ENCODE measurements at regions not wholly inside any gene's neighbourhood (a gene's known extent, or its start where the extent isn't known, plus 50 kb on each side); places are given as distances from the start of the nearest gene placed in this dataset.

GRCh38 chr1:5393146-5393545, 599.1 kb downstream of the NPHP4 start:
- TF ChIP-seq, protein P1, sequence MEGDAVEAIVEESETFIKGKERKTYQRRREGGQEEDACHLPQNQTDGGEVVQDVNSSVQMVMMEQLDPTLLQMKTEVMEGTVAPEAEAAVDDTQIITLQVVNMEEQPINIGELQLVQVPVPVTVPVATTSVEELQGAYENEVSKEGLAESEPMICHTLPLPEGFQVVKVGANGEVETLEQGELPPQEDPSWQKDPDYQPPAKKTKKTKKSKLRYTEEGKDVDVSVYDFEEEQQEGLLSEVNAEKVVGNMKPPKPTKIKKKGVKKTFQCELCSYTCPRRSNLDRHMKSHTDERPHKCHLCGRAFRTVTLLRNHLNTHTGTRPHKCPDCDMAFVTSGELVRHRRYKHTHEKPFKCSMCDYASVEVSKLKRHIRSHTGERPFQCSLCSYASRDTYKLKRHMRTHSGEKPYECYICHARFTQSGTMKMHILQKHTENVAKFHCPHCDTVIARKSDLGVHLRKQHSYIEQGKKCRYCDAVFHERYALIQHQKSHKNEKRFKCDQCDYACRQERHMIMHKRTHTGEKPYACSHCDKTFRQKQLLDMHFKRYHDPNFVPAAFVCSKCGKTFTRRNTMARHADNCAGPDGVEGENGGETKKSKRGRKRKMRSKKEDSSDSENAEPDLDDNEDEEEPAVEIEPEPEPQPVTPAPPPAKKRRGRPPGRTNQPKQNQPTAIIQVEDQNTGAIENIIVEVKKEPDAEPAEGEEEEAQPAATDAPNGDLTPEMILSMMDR (IDR thresholded peaks at IDR 0.05; ENCODE audit: control insufficient read depth, extremely low read depth, insufficient read depth) = no peak
- no peak overlapping the region for H3K4me3 ChIP-seq (ENCODE audit: low read depth, low read length)
- no peak for DNase-seq (ENCODE audit: low read depth)

- DNase-seq (ENCODE audit: low read depth) = no peak
- no peak overlapping the region for H3K4me3 ChIP-seq (ENCODE audit: low read depth, low read length)
- TF ChIP-seq, protein P1 (IDR thresholded peaks at IDR 0.05; ENCODE audit: control insufficient read depth, extremely low read depth, insufficient read depth) = no peak
Measured at GRCh38 chr1:5391725-5392124, 600.5 kb downstream of the NPHP4 start.

DNA sequence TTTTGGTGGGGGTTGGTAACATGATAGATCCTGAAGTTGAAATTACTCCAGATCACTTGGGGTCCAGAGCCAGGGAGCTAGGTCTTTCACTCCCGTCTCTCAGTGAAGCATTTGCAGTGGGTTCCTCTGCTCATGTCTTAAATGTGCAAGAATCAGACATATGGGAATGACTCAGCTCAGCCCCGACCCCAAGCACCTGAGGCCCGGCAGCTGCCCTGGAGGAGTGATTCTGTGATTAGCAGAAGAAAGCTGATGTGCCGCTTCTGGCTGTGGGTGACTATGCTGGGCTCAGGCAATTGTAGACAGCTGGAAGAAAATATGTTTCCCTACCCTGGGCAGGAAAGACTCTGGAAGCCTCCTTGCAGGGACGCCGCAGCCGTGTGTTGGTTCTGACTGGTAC, 601.7 kb downstream of the NPHP4 start:
- DNase-seq (ENCODE audit: low read depth) = no peak
- no peak overlapping the region for H3K4me3 ChIP-seq (ENCODE audit: low read depth, low read length)

GRCh38 chr1:5389101-5389885, 602.9 kb downstream of the NPHP4 start:
- H3K4me3 ChIP-seq (ENCODE audit: low read depth, low read length) = no peak overlapping the region
- TF ChIP-seq, protein P1 (IDR thresholded peaks at IDR 0.05; ENCODE audit: control insufficient read depth, extremely low read depth, insufficient read depth) = no peak
- no peak for DNase-seq (ENCODE audit: low read depth)

More for the DNA sequence above, 601.7 kb downstream of the NPHP4 start:
- TF ChIP-seq, protein P1 (IDR thresholded peaks at IDR 0.05; ENCODE audit: control insufficient read depth, extremely low read depth, insufficient read depth) = no peak

DNA sequence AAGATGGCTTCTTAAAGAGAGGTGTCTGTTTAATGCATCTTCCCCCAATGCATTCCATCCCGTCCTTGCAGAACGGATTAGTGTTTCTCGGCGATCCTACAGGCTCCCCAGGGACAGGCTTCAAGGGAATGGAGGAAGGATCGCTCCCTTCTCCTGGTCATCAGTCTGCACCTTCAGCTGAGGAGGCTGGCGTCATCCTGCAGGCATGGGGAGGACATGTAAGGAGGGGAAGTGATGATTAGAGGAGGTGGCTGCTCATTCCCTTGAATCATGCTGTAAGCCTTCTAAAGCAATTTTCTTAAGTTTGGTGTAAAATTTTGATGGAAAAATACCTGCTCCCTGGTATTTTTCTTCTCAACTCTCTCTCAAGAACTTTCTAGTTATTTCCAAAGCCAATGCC, 603.6 kb downstream of the NPHP4 start:
- no peak for DNase-seq (ENCODE audit: low read depth)
- TF ChIP-seq, protein P1 (IDR thresholded peaks at IDR 0.05; ENCODE audit: control insufficient read depth, extremely low read depth, insufficient read depth) = no peak
- no peak overlapping the region for H3K4me3 ChIP-seq (ENCODE audit: low read depth, low read length)

- DNase-seq (ENCODE audit: low read depth) = no peak
- TF ChIP-seq, protein P1 (IDR thresholded peaks at IDR 0.05; ENCODE audit: control insufficient read depth, extremely low read depth, insufficient read depth) = no peak
- H3K4me3 ChIP-seq (ENCODE audit: low read depth, low read length) = no peak overlapping the region
Measured at GRCh38 chr1:5386371-5386770, 605.9 kb downstream of the NPHP4 start.

DNA sequence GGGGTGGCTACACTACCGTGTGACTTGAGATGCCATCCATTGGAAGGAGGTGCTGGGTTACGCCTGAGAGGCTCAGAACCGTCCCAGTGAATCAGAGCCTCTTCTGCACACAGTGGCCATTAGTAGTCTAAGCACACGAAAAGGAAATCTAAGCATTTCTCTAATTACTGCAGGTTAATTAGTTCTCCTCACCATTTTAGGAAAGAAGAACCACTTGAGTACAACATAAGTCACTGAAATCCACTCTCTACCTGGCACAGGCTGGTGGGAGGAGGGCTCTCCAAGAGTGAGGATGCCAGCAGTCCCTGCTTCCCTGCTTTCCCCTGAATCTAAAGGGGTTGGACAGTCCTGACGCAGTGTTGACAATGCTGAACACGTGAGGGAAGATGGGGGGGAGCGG, 606.3 kb downstream of the NPHP4 start:
- TF ChIP-seq, protein P1 (IDR thresholded peaks at IDR 0.05; ENCODE audit: control insufficient read depth, extremely low read depth, insufficient read depth) = no peak

More for the DNA sequence above, 606.3 kb downstream of the NPHP4 start:
- DNase-seq (ENCODE audit: low read depth) = no peak
- H3K4me3 ChIP-seq (ENCODE audit: low read depth, low read length) = no peak overlapping the region
